ENCODE measurements at regions not wholly inside any gene's neighbourhood (a gene's known extent, or its start where the extent isn't known, plus 50 kb on each side); places are given as distances from the start of the nearest gene placed in this dataset.

DNA sequence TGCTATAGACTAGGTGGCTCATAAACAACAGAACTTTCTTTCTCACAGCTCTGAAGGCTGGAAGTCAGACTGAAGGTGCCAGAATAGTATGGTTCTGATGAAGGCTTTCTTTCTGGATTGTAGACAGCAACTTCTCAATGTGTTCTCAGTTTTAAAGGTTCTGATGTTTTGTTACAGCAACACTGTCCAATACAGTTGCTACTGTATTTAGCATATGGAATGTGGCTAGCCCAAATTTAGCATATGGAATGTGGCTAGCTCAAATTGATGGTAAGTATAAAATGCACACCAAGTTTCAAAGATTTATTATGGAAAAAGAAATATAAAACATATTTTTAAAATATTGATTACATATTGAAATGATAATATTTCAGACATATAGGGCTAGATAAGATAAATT is 145.3 kb downstream of the MBL2 start:
- Histone ChIP-seq H3K27me3 (no peaks in the 10 kb centered on the region), H3K27ac (no peak overlapping the region), H3K4me1 (no peaks in the 10 kb centered on the region), H3K36me3 (no peaks in the 10 kb centered on the region), H3K4me3 (no peak overlapping the region), H3K9me3 (no peaks in the 10 kb centered on the region)
- DNase-seq (no peak), ATAC-seq (ENCODE audit: low FRiP score in 2 of 2) (no peak)
- no peak for TF ChIP-seq EP300 (IDR thresholded peaks at IDR 0.05)
- no peak for TF ChIP-seq POLR2AphosphoS5 (IDR thresholded peaks at IDR 0.05)
- no peak for TF ChIP-seq POLR2A (IDR thresholded peaks at IDR 0.05)
- TF ChIP-seq, protein P1, sequence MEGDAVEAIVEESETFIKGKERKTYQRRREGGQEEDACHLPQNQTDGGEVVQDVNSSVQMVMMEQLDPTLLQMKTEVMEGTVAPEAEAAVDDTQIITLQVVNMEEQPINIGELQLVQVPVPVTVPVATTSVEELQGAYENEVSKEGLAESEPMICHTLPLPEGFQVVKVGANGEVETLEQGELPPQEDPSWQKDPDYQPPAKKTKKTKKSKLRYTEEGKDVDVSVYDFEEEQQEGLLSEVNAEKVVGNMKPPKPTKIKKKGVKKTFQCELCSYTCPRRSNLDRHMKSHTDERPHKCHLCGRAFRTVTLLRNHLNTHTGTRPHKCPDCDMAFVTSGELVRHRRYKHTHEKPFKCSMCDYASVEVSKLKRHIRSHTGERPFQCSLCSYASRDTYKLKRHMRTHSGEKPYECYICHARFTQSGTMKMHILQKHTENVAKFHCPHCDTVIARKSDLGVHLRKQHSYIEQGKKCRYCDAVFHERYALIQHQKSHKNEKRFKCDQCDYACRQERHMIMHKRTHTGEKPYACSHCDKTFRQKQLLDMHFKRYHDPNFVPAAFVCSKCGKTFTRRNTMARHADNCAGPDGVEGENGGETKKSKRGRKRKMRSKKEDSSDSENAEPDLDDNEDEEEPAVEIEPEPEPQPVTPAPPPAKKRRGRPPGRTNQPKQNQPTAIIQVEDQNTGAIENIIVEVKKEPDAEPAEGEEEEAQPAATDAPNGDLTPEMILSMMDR (IDR thresholded peaks at IDR 0.05) = no peak

DNA sequence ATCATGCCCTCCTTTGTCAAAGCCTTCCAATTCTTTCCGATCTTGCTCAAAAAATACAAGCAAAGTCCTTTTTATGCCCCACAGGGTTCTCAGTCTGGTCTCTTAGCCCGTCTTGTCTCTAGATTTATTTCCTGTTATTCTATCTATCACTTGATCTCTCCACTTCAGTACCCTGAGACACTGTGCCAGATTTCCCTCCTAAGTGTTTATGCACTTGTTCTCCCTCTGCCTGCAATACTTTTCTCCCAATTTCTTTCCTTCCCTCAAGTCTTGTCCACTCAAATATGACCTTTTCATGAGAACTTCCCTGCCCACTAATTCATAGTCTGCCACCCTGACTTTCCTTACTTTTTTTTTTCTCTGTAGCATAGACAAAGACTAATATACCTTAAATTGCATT is 141.4 kb downstream of the MBL2 start:
- Histone ChIP-seq H3K27me3 (no peaks in the 10 kb centered on the region), H3K9me3 (no peaks in the 10 kb centered on the region), H3K36me3 (no peaks in the 10 kb centered on the region), H3K4me3 (no peak overlapping the region), H3K27ac (no peak overlapping the region), H3K4me1 (no peaks in the 10 kb centered on the region)
- no peak for TF ChIP-seq POLR2AphosphoS5 (IDR thresholded peaks at IDR 0.05)
- no peak for TF ChIP-seq POLR2A (IDR thresholded peaks at IDR 0.05)
- TF ChIP-seq EP300 (IDR thresholded peaks at IDR 0.05) = no peak
- TF ChIP-seq, protein P1 (IDR thresholded peaks at IDR 0.05) = no peak
- DNase-seq (no peak), ATAC-seq (ENCODE audit: low FRiP score in 2 of 2) (no peak)
- 57 to 62% methylated on average over 2 of the region's 2 CpGs for WGBS, 2 donors

DNA sequence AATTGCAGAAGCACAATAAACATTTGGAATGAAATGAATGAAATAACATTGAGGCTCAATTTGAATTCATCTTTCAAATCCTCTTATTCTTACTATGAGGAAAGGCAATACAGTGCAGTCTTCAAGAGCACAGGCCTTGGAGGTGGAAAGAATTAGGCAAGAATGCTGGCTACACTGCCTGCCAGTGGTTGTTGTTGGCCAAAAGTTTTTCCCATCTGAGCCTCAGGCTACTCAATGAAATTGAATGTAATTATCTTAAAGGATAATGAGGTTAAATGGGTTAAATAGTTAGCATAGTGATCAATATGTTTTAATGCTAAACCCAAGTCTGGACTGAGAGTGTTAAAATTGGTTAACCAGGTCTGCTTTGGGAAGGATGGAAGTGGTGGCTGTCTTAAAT is 140.9 kb downstream of the MBL2 start:
- H3K4me3 ChIP-seq = no peak overlapping the region
- DNase-seq (no peak), ATAC-seq (ENCODE audit: low FRiP score in 2 of 2) (no peak)
- no peaks in the 10 kb centered on the region for H3K4me1 ChIP-seq
- no peaks in the 10 kb centered on the region for H3K27me3 ChIP-seq
- H3K9me3 ChIP-seq = no peaks in the 10 kb centered on the region
- H3K36me3 ChIP-seq = no peaks in the 10 kb centered on the region
- TF ChIP-seq EP300 (IDR thresholded peaks at IDR 0.05) (no peak), POLR2A (IDR thresholded peaks at IDR 0.05) (no peak), POLR2AphosphoS5 (IDR thresholded peaks at IDR 0.05) (no peak)
- TF ChIP-seq, protein P1 (IDR thresholded peaks at IDR 0.05) = no peak
- no peak overlapping the region for H3K27ac ChIP-seq

DNA sequence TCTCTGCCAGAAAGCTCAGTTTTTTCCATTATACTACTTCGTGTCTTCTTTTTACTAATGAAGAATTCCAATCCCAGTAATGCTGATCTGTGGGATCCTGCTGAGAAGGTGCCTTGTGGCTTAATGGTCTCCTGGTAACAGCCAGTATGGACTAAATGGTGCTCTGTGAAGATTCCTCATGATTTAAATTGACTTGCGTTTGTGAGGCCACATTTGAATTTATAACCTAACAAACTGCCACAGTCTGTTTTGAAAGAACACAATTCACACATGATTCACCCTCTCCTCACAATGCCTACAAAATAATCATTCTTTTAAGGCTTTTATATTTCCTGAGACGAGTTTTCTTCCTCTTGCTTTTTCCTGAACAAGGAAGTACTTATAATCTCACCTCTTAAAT is 140.0 kb downstream of the MBL2 start:
- no peak overlapping the region for H3K27ac ChIP-seq
- H3K4me3 ChIP-seq = no peak overlapping the region
- 43 to 51% methylated on average over 3 of the region's 3 CpGs for WGBS, 2 donors
- DNase-seq (no peak), ATAC-seq (ENCODE audit: low FRiP score in 2 of 2) (no peak)
- no peaks in the 10 kb centered on the region for H3K27me3 ChIP-seq
- no peaks in the 10 kb centered on the region for H3K9me3 ChIP-seq
- no peaks in the 10 kb centered on the region for H3K4me1 ChIP-seq
- H3K36me3 ChIP-seq = no peaks in the 10 kb centered on the region
- TF ChIP-seq POLR2A (IDR thresholded peaks at IDR 0.05) (no peak), POLR2AphosphoS5 (IDR thresholded peaks at IDR 0.05) (no peak), EP300 (IDR thresholded peaks at IDR 0.05) (no peak)
- TF ChIP-seq, protein P1 (IDR thresholded peaks at IDR 0.05) = no peak

DNA sequence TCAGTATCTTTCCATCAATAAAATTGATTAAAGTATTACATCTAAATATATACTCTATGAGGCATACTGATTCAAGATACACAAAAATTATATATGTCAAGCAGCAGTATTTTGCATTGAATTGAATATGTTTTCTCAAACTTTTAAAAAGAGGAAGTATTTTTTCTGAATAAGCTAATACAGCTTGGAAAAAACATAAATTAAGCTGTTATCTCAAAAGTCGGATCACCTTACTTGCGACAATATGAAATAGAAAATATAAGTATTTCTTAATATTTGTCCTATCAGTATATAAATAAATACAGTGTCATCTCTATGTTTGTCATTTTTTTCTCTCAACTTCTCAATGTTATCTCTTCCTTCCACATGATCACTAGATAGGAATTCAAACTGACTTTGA is 139.3 kb downstream of the MBL2 start:
- 56 to 61% methylated on average over 2 of the region's 2 CpGs for WGBS, 2 donors
- H3K4me3 ChIP-seq = no peak overlapping the region
- DNase-seq (no peak), ATAC-seq (ENCODE audit: low FRiP score in 2 of 2) (no peak)
- H3K27me3 ChIP-seq = no peaks in the 10 kb centered on the region
- TF ChIP-seq POLR2A (IDR thresholded peaks at IDR 0.05) (no peak), POLR2AphosphoS5 (IDR thresholded peaks at IDR 0.05) (no peak)
- H3K36me3 ChIP-seq = no peaks in the 10 kb centered on the region
- H3K4me1 ChIP-seq = no peaks in the 10 kb centered on the region
- no peak overlapping the region for H3K27ac ChIP-seq
- no peaks in the 10 kb centered on the region for H3K9me3 ChIP-seq

Measured in upper lobe of left lung (tissue), 6 donors.